Prostate gland (tissue), 2 donors: ENCODE measurements at regions not wholly inside any gene's neighbourhood (a gene's known extent, or its start where the extent isn't known, plus 50 kb on each side); places are given as distances from the start of the nearest gene placed in this dataset.

Experiments
- DNase-seq: peaks from one replicate; pipeline ENCODE4 v3.0.0-alpha.2; 2019; ENCODE audit warnings: low spot score
- H3K27ac ChIP-seq, 2 donors: fragments of 200-600 bp; sonication (generic); 2 replicates each; pipeline ENCODE4 v1.5.1; 2017 to 2019
- H3K27me3 ChIP-seq: fragments of 200-600 bp; sonication (generic); replicated peaks from 2 replicates; pipeline ENCODE4 v1.5.1; 2019; ENCODE audit not compliant: insufficient read depth
- H3K36me3 ChIP-seq, 2 donors: fragments of 200-600 bp; sonication (generic); 1 replicate in 1 of 2; 2 replicates in 1 of 2; pipeline versions ENCODE4 v1.5.1 to v1.8.1; 2017 to 2019
- H3K4me1 ChIP-seq: fragments of 200-600 bp; sonication (generic); replicated peaks from 2 replicates; pipeline ENCODE4 v1.5.1; 2019
- H3K4me3 ChIP-seq, 2 donors: fragments of 200-600 bp; sonication (generic); 2 replicates each; pipeline ENCODE4 v1.5.1; 2017 to 2019
- H3K9me3 ChIP-seq: fragments of 200-600 bp; sonication (generic); 2 replicates; pipeline ENCODE4 v1.5.1; 2017
- CTCF ChIP-seq, 4 experiments: fragments of 200-600 bp in 2 of 4; fragments of 450-650 bp in 2 of 4; sonication (generic) in 2 of 4; IDR thresholded peaks; 1 replicate in 3 of 4; 2 replicates in 1 of 4; pipeline ENCODE4 v1.5.1; 2016 to 2019; ENCODE audit warnings: antibody characterized with exemption in 4 of 4, mild to moderate bottlenecking in 2 of 4, moderate library complexity in 2 of 4
- POLR2A ChIP-seq: fragments of 450-650 bp; IDR thresholded peaks from one replicate; pipeline ENCODE4 v1.6.1; 2016; ENCODE audit warnings: antibody characterized with exemption, mild to moderate bottlenecking
- POLR2AphosphoS5 ChIP-seq: sonication (generic); formaldehyde crosslinking; IDR thresholded peaks from one replicate; pipeline ENCODE4 v1.6.1; 2017; ENCODE audit warnings: antibody characterized with exemption
- WGBS: methylation state at CpG from one replicate; pipeline ENCODE4 v1.1.5; 2018; 5-methylcytosine and 5-hydroxymethylcytosine counted together
- intact Hi-C: fragments of 100-400 bp; cut with DNase I; formaldehyde crosslinking; loops from one replicate; pipeline ENCODE4 v1.14.2; 2022

GRCh38 chr22:48811885-48812284 is 1015.8 kb downstream of the BRD1 start:
- no peak overlapping the region for H3K4me3 ChIP-seq
- no peaks in the 10 kb centered on the region for H3K9me3 ChIP-seq
- H3K27ac ChIP-seq, result no peak overlapping the region
- no peaks in the 10 kb centered on the region for H3K4me1 ChIP-seq
- intact Hi-C loops, result no loop called here
- H3K36me3 ChIP-seq, result no peaks in the 10 kb centered on the region
- TF ChIP-seq POLR2A, result no peak
- no peak for TF ChIP-seq CTCF (IDR thresholded peaks at IDR 0.05)
- TF ChIP-seq POLR2AphosphoS5, result no peak
- 64% methylated on average over 7 of the region's 7 CpGs for WGBS
- H3K27me3 ChIP-seq, result no peaks in the 10 kb centered on the region
- no peak for DNase-seq

DNA sequence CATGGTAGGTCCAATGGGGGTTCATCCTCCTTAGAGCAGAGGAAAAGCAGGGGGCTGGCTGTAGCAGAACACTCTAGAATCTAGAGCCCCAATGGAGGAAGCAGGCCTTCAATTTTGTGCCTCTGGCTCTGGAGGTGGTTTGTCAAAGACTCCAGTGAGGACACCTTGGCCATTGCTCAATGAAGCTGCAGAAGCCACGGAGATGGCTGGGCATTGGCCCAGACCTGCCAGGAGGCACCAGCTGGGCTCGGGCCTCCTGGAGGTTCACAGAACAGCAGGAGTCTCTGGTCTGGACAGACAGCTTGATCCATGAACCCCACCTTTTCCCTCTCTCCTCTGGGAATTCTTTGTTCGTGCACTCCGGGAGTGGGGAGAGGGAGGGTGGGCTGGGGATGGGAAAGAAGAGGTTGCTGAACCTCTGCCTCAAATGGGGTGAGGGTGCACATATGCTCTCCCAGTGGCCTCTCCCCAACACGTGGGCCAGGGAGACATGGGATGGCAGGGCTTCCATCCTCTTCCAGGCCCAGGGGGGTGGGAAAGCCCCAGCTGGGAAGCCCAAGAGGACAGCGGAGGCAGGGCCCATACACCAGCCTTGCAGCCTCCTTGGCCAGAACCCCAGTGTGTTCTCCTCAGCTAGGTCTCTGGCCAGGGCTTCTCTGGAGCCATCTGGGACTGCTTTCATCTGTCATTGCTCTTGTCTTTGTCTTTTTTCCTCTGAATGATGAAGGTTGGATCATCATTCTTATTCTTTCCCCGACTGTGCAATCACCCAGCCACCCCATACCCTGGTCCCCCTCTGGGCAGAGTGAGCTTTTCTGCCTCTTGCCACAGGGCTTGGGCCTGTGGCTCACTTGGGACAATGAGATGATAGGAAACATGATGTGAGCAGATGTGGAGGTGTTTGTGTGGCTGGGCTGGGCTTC is 1019.4 kb downstream of the BRD1 start:
- no peaks in the 10 kb centered on the region for H3K27me3 ChIP-seq
- TF ChIP-seq POLR2A (no peak), POLR2AphosphoS5 (no peak), CTCF (IDR thresholded peaks at IDR 0.05) (no peak)
- intact Hi-C loops, result no loop called here
- H3K27ac ChIP-seq, result no peak overlapping the region
- no peaks in the 10 kb centered on the region for H3K36me3 ChIP-seq
- no peak for DNase-seq
- no peak overlapping the region for H3K4me3 ChIP-seq
- H3K9me3 ChIP-seq, result no peaks in the 10 kb centered on the region
- no peaks in the 10 kb centered on the region for H3K4me1 ChIP-seq
- 90% methylated on average over 6 of the region's 7 CpGs for WGBS

- WGBS, result 92% methylated on average over 17 of the region's 17 CpGs
These were observed 1020.5 kb downstream of the BRD1 start for GRCh38 chr22:48807155-48807554.

GRCh38 chr22:48806227-48806781 is 1021.4 kb downstream of the BRD1 start:
- Histone ChIP-seq H3K27ac (no peak overlapping the region), H3K4me1 (no peaks in the 10 kb centered on the region), H3K9me3 (no peaks in the 10 kb centered on the region), H3K27me3 (no peaks in the 10 kb centered on the region), H3K36me3 (no peaks in the 10 kb centered on the region), H3K4me3 (no peak overlapping the region)
- intact Hi-C loops, result no loop called here
- no peak for DNase-seq
- WGBS, result 57% methylated on average over 15 of the region's 16 CpGs
- TF ChIP-seq POLR2A, result no peak
- TF ChIP-seq POLR2AphosphoS5, result no peak
- no peak for TF ChIP-seq CTCF (IDR thresholded peaks at IDR 0.05)

More at GRCh38 chr22:48807155-48807554, 1020.5 kb downstream of the BRD1 start:
- intact Hi-C loops, result no loop called here
- no peak overlapping the region for H3K4me3 ChIP-seq
- no peaks in the 10 kb centered on the region for H3K36me3 ChIP-seq
- no peaks in the 10 kb centered on the region for H3K27me3 ChIP-seq
- no peaks in the 10 kb centered on the region for H3K4me1 ChIP-seq
- H3K27ac ChIP-seq, result no peak overlapping the region
- DNase-seq, result no peak
- TF ChIP-seq POLR2AphosphoS5 (no peak), POLR2A (no peak), CTCF (IDR thresholded peaks at IDR 0.05) (no peak)
- no peaks in the 10 kb centered on the region for H3K9me3 ChIP-seq
